ENCODE measurements at regions not wholly inside any gene's neighbourhood (a gene's known extent, or its start where the extent isn't known, plus 50 kb on each side); places are given as distances from the start of the nearest gene placed in this dataset.
"Not testable (repeated sequence)": the region's sequence is repeated elsewhere in the genome, so short reads cannot be mapped to it uniquely, and the experiment has no call there.

DNA sequence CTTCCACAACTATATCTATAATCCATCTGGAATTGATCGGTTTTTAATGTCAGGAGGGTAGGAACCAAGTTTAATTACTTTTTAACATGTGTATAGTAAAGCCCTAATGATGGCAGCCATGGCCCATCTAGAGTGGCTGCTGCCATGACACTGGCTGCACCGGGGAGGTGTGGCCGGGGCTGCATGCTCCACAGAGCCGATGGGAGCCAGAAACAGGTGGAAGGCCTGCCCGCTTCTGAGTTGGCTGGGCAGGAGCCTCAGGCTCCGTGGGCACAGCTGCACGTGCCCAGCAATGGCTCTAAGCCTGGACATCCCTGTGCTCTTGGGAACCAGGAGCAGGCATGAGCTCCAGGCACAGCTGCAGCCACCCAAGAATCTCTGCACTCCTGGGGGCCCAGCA is 73.0 kb downstream of the GBP6 start:
- Histone ChIP-seq H2AFZ (ENCODE audit: low read depth, low read length) (no peak overlapping the region), H3K27me3 (ENCODE audit: low read depth, low read length) (no peaks in the 10 kb centered on the region), H3K9ac (ENCODE audit: low read length) (no peak overlapping the region), H3K4me3 (ENCODE audit: low read length) (no peak overlapping the region), H4K20me1 (ENCODE audit: insufficient read depth, low read length) (no peaks in the 10 kb centered on the region), H3K36me3 (replicated peaks; ENCODE audit: low read depth, low read length) (no peaks in the 10 kb centered on the region), H3K4me1 (ENCODE audit: low read length) (no peaks in the 10 kb centered on the region), H3K9me3 (ENCODE audit: insufficient read depth, low read length) (no peaks in the 10 kb centered on the region), H3K79me2 (ENCODE audit: low read length) (no peaks in the 10 kb centered on the region), H3K4me2 (ENCODE audit: low read length) (no peak overlapping the region), H3K27ac (ENCODE audit: low read length) (no peak overlapping the region)
- TF ChIP-seq, protein P1, sequence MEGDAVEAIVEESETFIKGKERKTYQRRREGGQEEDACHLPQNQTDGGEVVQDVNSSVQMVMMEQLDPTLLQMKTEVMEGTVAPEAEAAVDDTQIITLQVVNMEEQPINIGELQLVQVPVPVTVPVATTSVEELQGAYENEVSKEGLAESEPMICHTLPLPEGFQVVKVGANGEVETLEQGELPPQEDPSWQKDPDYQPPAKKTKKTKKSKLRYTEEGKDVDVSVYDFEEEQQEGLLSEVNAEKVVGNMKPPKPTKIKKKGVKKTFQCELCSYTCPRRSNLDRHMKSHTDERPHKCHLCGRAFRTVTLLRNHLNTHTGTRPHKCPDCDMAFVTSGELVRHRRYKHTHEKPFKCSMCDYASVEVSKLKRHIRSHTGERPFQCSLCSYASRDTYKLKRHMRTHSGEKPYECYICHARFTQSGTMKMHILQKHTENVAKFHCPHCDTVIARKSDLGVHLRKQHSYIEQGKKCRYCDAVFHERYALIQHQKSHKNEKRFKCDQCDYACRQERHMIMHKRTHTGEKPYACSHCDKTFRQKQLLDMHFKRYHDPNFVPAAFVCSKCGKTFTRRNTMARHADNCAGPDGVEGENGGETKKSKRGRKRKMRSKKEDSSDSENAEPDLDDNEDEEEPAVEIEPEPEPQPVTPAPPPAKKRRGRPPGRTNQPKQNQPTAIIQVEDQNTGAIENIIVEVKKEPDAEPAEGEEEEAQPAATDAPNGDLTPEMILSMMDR (IDR thresholded peaks at IDR 0.05; ENCODE audit: low read depth, low read length), result no peak
- no peak for TF ChIP-seq EZH2phosphoT487 (IDR thresholded peaks at IDR 0.05; ENCODE audit: low read depth)

DNA sequence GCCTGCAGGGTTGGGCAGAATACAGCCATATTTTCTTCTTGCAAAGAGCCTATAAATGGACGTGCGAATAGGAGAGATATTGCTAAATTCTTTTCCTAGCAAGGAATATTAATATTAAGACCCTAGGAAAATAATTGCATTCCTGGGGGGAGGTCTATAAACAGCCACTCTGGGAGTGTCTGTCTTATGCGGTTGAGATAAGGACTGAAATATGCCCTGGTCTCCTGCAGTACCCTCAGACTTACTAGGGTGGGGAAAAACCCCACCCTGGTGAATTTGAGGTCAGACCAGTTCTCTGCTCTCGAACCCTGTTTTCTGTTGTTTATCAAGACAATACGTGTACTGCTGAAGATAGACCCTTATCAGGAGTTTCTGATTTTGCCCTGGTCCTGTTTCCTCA is 74.4 kb downstream of the GBP6 start:
- H3K9me3 ChIP-seq (ENCODE audit: insufficient read depth, low read length); H3K4me3 ChIP-seq (ENCODE audit: low read length); H2AFZ ChIP-seq (ENCODE audit: low read depth, low read length); H3K27me3 ChIP-seq (ENCODE audit: low read depth, low read length); H3K79me2 ChIP-seq (ENCODE audit: low read length); H4K20me1 ChIP-seq (ENCODE audit: insufficient read depth, low read length); H3K9ac ChIP-seq (ENCODE audit: low read length); H3K4me2 ChIP-seq (ENCODE audit: low read length); H3K4me1 ChIP-seq (ENCODE audit: low read length); H3K27ac ChIP-seq (ENCODE audit: low read length); H3K36me3 ChIP-seq (replicated peaks; ENCODE audit: low read depth, low read length): not testable (repeated sequence)

DNA sequence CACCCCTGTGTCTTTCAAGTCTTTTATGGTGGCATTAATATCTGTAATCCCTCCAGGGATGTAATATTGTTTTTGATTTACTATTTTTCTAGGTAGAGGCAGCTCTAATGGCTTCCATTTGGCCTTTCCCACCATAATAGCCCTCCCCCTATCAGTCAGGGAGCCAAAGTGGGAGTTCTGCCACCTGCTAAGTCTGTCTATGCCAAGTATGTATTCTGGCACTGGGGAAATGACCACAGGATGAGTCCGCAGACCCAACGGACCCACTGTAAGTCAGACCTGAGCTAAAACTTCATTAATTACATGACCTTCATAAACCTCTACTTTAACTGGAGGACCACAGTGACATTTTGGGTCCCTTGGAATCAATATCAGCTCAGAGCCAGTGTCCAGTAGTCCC is 77.1 kb downstream of the GBP6 start:
- no peak overlapping the region for H3K27ac ChIP-seq (ENCODE audit: low read length)
- H3K4me2 ChIP-seq (ENCODE audit: low read length), result no peak overlapping the region
- H3K36me3 ChIP-seq (replicated peaks; ENCODE audit: low read depth, low read length), result no peaks in the 10 kb centered on the region
- no peaks in the 10 kb centered on the region for H4K20me1 ChIP-seq (ENCODE audit: insufficient read depth, low read length)
- H3K27me3 ChIP-seq (ENCODE audit: low read depth, low read length), result no peaks in the 10 kb centered on the region
- H3K79me2 ChIP-seq (ENCODE audit: low read length), result no peaks in the 10 kb centered on the region
- no peak overlapping the region for H3K9ac ChIP-seq (ENCODE audit: low read length)
- no peak overlapping the region for H3K4me3 ChIP-seq (ENCODE audit: low read length)
- no peaks in the 10 kb centered on the region for H3K9me3 ChIP-seq (ENCODE audit: insufficient read depth, low read length)
- no peak for TF ChIP-seq EZH2phosphoT487 (IDR thresholded peaks at IDR 0.05; ENCODE audit: low read depth)
- TF ChIP-seq, protein P1 (IDR thresholded peaks at IDR 0.05; ENCODE audit: low read depth, low read length), result no peak
- H3K4me1 ChIP-seq (ENCODE audit: low read length), result no peaks in the 10 kb centered on the region
- H2AFZ ChIP-seq (ENCODE audit: low read depth, low read length), result no peak overlapping the region

DNA sequence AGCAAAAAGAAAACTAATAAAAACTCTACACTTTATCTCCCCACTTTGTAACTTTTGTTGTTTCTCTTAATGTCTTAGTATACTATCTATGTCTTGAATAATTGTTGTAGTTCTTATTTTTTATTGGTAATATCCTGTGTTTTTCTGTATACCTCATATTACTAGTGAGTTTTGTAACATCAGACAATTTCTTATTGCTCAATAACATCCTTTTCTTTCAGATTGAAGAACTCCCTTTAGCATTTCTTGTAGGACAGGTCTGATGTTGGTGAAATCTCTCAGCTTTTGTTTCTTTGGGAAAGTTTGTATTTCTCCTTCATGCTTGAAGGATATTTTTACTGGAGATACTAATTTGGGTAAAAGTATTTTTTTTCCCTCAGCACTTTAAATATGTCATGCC is 79.8 kb upstream of the LRRC8B start:
- no peak for TF ChIP-seq EZH2phosphoT487 (IDR thresholded peaks at IDR 0.05; ENCODE audit: low read depth)
- TF ChIP-seq, protein P1 (IDR thresholded peaks at IDR 0.05; ENCODE audit: low read depth, low read length), result no peak
- no peaks in the 10 kb centered on the region for H4K20me1 ChIP-seq (ENCODE audit: insufficient read depth, low read length)

DNA sequence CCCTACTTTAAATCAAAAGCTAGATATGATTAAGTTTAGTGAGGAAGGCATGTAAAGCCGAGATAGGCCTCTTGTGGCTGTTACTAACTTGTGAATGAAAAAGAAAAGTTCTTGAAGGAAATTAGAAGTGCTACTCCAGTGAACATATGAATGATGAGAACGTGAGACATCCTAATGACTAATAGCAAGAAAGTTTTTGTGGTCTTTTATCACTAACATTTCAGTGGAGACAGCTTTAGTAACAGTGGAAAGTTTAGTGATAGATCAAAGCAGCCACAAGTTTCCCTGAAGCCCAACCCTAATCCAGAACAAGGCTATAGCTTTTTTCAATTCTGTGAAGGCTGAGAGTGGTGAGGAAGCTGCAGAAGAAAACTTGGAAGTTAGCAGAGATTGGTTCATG is 73.6 kb upstream of the LRRC8B start:
- Histone ChIP-seq H3K79me2 (ENCODE audit: low read length) (no peaks in the 10 kb centered on the region), H3K4me1 (ENCODE audit: low read length) (peaks cover 15% of the 10 kb centered on the region), H3K36me3 (replicated peaks; ENCODE audit: low read depth, low read length) (no peaks in the 10 kb centered on the region), H3K4me2 (ENCODE audit: low read length) (peak overlapping the region; percentile 38), H3K9ac (ENCODE audit: low read length) (no peak overlapping the region), H3K4me3 (ENCODE audit: low read length) (no peak overlapping the region), H4K20me1 (ENCODE audit: insufficient read depth, low read length) (no peaks in the 10 kb centered on the region), H3K27ac (ENCODE audit: low read length) (no peak overlapping the region), H3K27me3 (ENCODE audit: low read depth, low read length) (no peaks in the 10 kb centered on the region), H3K9me3 (ENCODE audit: insufficient read depth, low read length) (no peaks in the 10 kb centered on the region), H2AFZ (ENCODE audit: low read depth, low read length) (no peak overlapping the region)
- TF ChIP-seq, protein P1 (IDR thresholded peaks at IDR 0.05; ENCODE audit: low read depth, low read length), result no peak
- no peak for TF ChIP-seq EZH2phosphoT487 (IDR thresholded peaks at IDR 0.05; ENCODE audit: low read depth)

More for the DNA sequence above, 79.8 kb upstream of the LRRC8B start:
- Histone ChIP-seq H3K9me3 (ENCODE audit: insufficient read depth, low read length) (no peaks in the 10 kb centered on the region), H3K4me3 (ENCODE audit: low read length) (no peak overlapping the region), H3K4me1 (ENCODE audit: low read length) (no peaks in the 10 kb centered on the region), H2AFZ (ENCODE audit: low read depth, low read length) (no peak overlapping the region), H3K36me3 (replicated peaks; ENCODE audit: low read depth, low read length) (no peaks in the 10 kb centered on the region), H3K27ac (ENCODE audit: low read length) (no peak overlapping the region), H3K4me2 (ENCODE audit: low read length) (no peak overlapping the region), H3K9ac (ENCODE audit: low read length) (no peak overlapping the region), H3K27me3 (ENCODE audit: low read depth, low read length) (no peaks in the 10 kb centered on the region), H3K79me2 (ENCODE audit: low read length) (no peaks in the 10 kb centered on the region)

All from OCI-LY3 (cell line).